B cell (primary cell): ENCODE measurements at regions not wholly inside any gene's neighbourhood (a gene's known extent, or its start where the extent isn't known, plus 50 kb on each side); places are given as distances from the start of the nearest gene placed in this dataset.

Experiments
- ATAC-seq: fragments of 200-7000 bp; cut with Tn5 transposase; one replicate; pipeline ENCODE4 v1.10.0; 2021; ENCODE audit warnings: low read depth, mild to moderate bottlenecking, moderate number of reproducible peaks, moderate library complexity
- CTCF ChIA-PET: fragments of 350-600 bp; sonication (Branson Sonifier 250); formaldehyde crosslinking; loops from one replicate; lab custom pipeline; 2021; ENCODE audit warnings: antibody characterized with exemption, inconsistent platforms; lab: Charles Lee
- POLR2A ChIA-PET: fragments of 350-600 bp; sonication (Branson Sonifier 250); formaldehyde crosslinking; loops from one replicate; lab custom pipeline; 2021; ENCODE audit warnings: antibody characterized with exemption; lab: Charles Lee
- DNase-seq: peaks from one replicate; pipeline ENCODE4 v3.0.0; 2013
- H2AFZ ChIP-seq: 2 replicates; pipeline ENCODE4 v1.6.1; 2012; ENCODE audit warnings: mild to moderate bottlenecking, low read depth, low read length; ENCODE audit not compliant: insufficient read depth, poor library complexity, severe bottlenecking
- H3K27ac ChIP-seq, 2 donors: 1 replicate in 1 of 2; 2 replicates in 1 of 2; pipeline ENCODE4 v1.5.1; 2012 to 2013; ENCODE audit warnings: low read length in 2 of 2, mild to moderate bottlenecking in 2 of 2, moderate library complexity in 1 of 2
- H3K27me3 ChIP-seq, 4 experiments: fragments of 200-600 bp in 1 of 4; sonication (generic) in 1 of 4; replicated peaks in 1 of 4; 1 replicate in 2 of 4; 2 replicates in 2 of 4; pipeline versions ENCODE4 v1.6.1 to v1.7.0; 2013 to 2016; ENCODE audit warnings: low read length in 3 of 4, mild to moderate bottlenecking in 2 of 4, mixed read lengths in 1 of 4, moderate library complexity in 1 of 4; ENCODE audit not compliant: insufficient read depth in 4 of 4, control insufficient read depth in 3 of 4; ENCODE audit errors: control extremely low read depth in 1 of 4
- H3K36me3 ChIP-seq, 2 experiments: replicated peaks in 1 of 2; 1 replicate in 1 of 2; 2 replicates in 1 of 2; pipeline versions ENCODE4 v1.6.1 to v1.7.1; 2013; ENCODE audit warnings: low read length in 1 of 2; ENCODE audit not compliant: insufficient read depth in 2 of 2, control insufficient read depth in 1 of 2; ENCODE audit errors: control extremely low read depth in 1 of 2, extremely low read depth in 1 of 2
- H3K4me1 ChIP-seq, 2 donors: fragments of 200-600 bp in 1 of 2; sonication (generic) in 1 of 2; 1 replicate in 1 of 2; 2 replicates in 1 of 2; pipeline versions ENCODE4 v1.5.1 to v1.6.1; 2013 to 2017; ENCODE audit warnings: low read length in 2 of 2; ENCODE audit not compliant: control insufficient read depth in 2 of 2, insufficient read depth in 2 of 2
- H3K4me2 ChIP-seq: replicated peaks from 2 replicates; pipeline ENCODE3; 2012; ENCODE audit warnings: mild to moderate bottlenecking, low read depth, low read length; ENCODE audit not compliant: poor library complexity, severe bottlenecking
- H3K4me3 ChIP-seq, 5 experiments: fragments of 200-600 bp in 1 of 5; sonication (generic) in 1 of 5; 1 replicate in 3 of 5; 2 replicates in 2 of 5; pipeline versions ENCODE4 v1.5.1 to v1.7.0; 2011 to 2016; ENCODE audit warnings: low read length in 4 of 5, mild to moderate bottlenecking in 4 of 5, low read depth in 2 of 5, control low read depth in 1 of 5, moderate library complexity in 1 of 5; ENCODE audit not compliant: insufficient read depth in 1 of 5; ENCODE audit errors: control extremely low read depth in 1 of 5, extremely low read depth in 1 of 5
- H3K79me2 ChIP-seq: fragments of 200-600 bp; sonication (generic); one replicate; pipeline ENCODE4 v1.6.0; 2016; ENCODE audit warnings: low read length; ENCODE audit not compliant: control insufficient read depth, insufficient read depth
- H3K9ac ChIP-seq: fragments of 200-600 bp; sonication (generic); 2 replicates; pipeline ENCODE4 v1.6.1; 2017; ENCODE audit warnings: mild to moderate bottlenecking, low read length, moderate library complexity
- H3K9me3 ChIP-seq, 3 donors: one replicate each; pipeline versions ENCODE4 v1.6.1 to v1.7.1; 2013; ENCODE audit warnings: low read length in 2 of 3; ENCODE audit not compliant: control insufficient read depth in 2 of 3, insufficient read depth in 1 of 3; ENCODE audit errors: control extremely low read depth in 1 of 3
- H4K20me1 ChIP-seq: 2 replicates; pipeline ENCODE4 v1.6.0; 2012; ENCODE audit warnings: mild to moderate bottlenecking, low read length; ENCODE audit not compliant: insufficient read depth, control insufficient read depth, poor library complexity, severe bottlenecking
- H3K27ac Mint-ChIP-seq: one replicate; pipeline ENCODE4 v1.8.0; 2021; ENCODE audit warnings: mixed read lengths
- H3K27me3 Mint-ChIP-seq: one replicate; pipeline ENCODE4 v1.8.0; 2021; ENCODE audit warnings: mixed read lengths
- H3K4me1 Mint-ChIP-seq: one replicate; pipeline ENCODE4 v1.8.0; 2021; ENCODE audit warnings: mixed read lengths
- H3K4me3 Mint-ChIP-seq: one replicate; pipeline ENCODE4 v1.8.0; 2021; ENCODE audit warnings: mixed read lengths
- H3K9me3 Mint-ChIP-seq: one replicate; pipeline ENCODE4 v1.8.0; 2022; ENCODE audit warnings: mixed read lengths; ENCODE audit not compliant: insufficient read depth
- EZH2 ChIP-seq: IDR thresholded peaks from 2 replicates; pipeline ENCODE4 v1.6.1; 2012; ENCODE audit warnings: borderline replicate concordance, low read depth, mild to moderate bottlenecking, moderate library complexity, low read length; ENCODE audit not compliant: insufficient read depth, poor library complexity, severe bottlenecking
- WGBS: methylation state at CpG from one replicate; pipeline ENCODE4 v1.1.5; 2013; ENCODE audit warnings: missing lambda C conversion rate; ENCODE audit not compliant: insufficient coverage; 5-methylcytosine and 5-hydroxymethylcytosine counted together
- intact Hi-C: fragments of 100-400 bp; cut with micrococcal nuclease; formaldehyde crosslinking; loops from one replicate; pipeline ENCODE4 v1.10.0; 2022
- TF ChIP-seq, protein P1 (sequence below): fragments of 200-600 bp; IDR thresholded peaks from one replicate; pipeline ENCODE4 v1.8.0; 2022; ENCODE audit warnings: antibody characterized with exemption, mild to moderate bottlenecking

DNA sequence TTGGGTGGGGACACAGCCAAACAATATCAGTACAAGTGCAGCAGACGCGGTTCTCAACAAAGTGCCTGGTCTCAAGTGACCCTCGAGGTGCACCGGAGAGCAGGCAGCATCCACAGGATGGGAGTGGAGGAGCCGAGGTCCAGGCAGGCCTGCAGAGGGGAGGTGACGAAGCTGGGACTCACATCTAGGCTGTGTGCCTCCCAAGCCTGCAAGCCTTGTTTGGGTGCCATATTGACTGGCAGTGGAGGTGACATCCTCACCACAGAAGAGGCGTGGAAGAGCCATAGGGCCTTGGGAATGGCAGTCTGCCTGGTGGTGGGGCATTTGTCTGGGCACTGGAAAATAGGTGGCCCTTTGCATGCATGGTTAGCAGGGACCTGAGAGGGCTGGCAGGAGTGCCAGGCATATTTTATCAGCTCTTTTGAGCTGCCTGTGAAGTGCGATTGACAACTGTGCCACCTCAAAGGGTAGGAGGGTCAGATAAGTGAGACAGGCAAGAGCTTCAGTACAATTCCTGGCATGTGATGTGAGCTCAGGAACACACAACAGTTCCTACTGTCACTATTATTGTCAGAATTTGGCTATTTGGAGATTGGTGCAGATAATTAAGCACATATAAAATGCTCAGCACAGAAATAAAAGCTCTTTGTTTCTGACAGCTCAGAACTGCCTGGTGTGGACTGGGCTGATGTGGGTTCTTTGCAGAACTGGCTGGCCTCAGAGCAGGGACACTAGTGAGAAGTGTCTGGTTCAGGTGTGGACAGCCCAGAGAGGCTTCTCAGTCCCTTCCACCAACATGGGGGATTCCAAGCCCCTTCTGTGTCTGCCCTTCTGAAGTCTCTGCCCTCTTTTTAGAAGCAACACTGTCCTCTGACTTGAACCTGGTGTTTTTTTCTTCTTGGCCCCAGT is 347.6 kb upstream of the AJAP1 start:
- Mint-ChIP-seq H3K27ac (no peak overlapping the region), H3K4me1 (no peaks in the 10 kb centered on the region), H3K27me3 (peaks cover 4% of the 10 kb centered on the region), H3K4me3 (no peak overlapping the region), H3K9me3 (no peaks in the 10 kb centered on the region)
- Histone ChIP-seq H3K4me2 (no peak overlapping the region), H3K9me3 (peaks cover 0 to 31% (median 0%) of the 10 kb centered on the region in 3 donors), H3K4me1 (no peaks in the 10 kb centered on the region), H3K27ac (no peak overlapping the region), H3K4me3 (no peak overlapping the region), H2AFZ (no peak overlapping the region), H3K79me2 (no peaks in the 10 kb centered on the region), H3K36me3 (no peaks in the 10 kb centered on the region), H3K9ac (no peak overlapping the region), H4K20me1 (no peaks in the 10 kb centered on the region), H3K27me3 (no peaks in the 10 kb centered on the region)
- ChIA-PET POLR2A (no interaction called here), CTCF (no interaction called here)
- TF ChIP-seq, protein P1, sequence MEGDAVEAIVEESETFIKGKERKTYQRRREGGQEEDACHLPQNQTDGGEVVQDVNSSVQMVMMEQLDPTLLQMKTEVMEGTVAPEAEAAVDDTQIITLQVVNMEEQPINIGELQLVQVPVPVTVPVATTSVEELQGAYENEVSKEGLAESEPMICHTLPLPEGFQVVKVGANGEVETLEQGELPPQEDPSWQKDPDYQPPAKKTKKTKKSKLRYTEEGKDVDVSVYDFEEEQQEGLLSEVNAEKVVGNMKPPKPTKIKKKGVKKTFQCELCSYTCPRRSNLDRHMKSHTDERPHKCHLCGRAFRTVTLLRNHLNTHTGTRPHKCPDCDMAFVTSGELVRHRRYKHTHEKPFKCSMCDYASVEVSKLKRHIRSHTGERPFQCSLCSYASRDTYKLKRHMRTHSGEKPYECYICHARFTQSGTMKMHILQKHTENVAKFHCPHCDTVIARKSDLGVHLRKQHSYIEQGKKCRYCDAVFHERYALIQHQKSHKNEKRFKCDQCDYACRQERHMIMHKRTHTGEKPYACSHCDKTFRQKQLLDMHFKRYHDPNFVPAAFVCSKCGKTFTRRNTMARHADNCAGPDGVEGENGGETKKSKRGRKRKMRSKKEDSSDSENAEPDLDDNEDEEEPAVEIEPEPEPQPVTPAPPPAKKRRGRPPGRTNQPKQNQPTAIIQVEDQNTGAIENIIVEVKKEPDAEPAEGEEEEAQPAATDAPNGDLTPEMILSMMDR: no peak
- no peak for TF ChIP-seq EZH2
- no peak for DNase-seq
- no peak for ATAC-seq
- intact Hi-C loops: no loop called here
- WGBS: 84% methylated on average over 7 of the region's 8 CpGs

DNA sequence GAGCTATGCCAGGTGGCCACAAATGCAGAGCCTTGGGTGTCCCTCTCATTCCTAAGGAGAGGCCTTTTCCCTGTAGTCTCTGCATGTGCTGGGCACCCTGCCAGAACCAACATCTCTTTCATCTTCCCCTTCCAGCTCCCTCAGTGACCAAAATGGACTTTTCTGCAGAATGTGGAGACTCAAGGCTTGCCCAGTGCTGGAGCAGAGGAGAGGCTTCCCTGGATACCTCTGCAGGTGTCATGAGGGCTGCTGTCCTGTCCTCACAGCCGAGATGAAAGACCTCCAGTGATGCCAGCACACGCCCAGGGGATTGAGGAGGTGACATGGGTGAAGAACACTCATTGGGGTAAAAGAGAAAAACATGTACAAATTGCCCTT is 347.0 kb upstream of the AJAP1 start:
- Mint-ChIP-seq H3K9me3 (no peaks in the 10 kb centered on the region), H3K27ac (no peak overlapping the region), H3K4me3 (no peak overlapping the region), H3K4me1 (no peaks in the 10 kb centered on the region), H3K27me3 (peaks cover 4% of the 10 kb centered on the region)
- H3K79me2 ChIP-seq: no peaks in the 10 kb centered on the region
- ATAC-seq: no peak
- WGBS: 38% methylated on average over 2 of the region's 2 CpGs
- H3K4me3 ChIP-seq: no peak overlapping the region
- ChIA-PET CTCF (no interaction called here), POLR2A (no interaction called here)
- DNase-seq: no peak
- H4K20me1 ChIP-seq: no peaks in the 10 kb centered on the region
- no peaks in the 10 kb centered on the region for H3K27me3 ChIP-seq
- no peak overlapping the region for H3K27ac ChIP-seq
- H3K36me3 ChIP-seq: no peaks in the 10 kb centered on the region
- TF ChIP-seq, protein P1: no peak
- no peak for TF ChIP-seq EZH2
- no peak overlapping the region for H3K9ac ChIP-seq
- H2AFZ ChIP-seq: no peak overlapping the region
- no peak overlapping the region for H3K4me2 ChIP-seq
- intact Hi-C loops: no loop called here
- H3K4me1 ChIP-seq: no peaks in the 10 kb centered on the region
- peaks cover 0 to 27% (median 0%) of the 10 kb centered on the region in 3 donors for H3K9me3 ChIP-seq
